ENCODE measurements at regions not wholly inside any gene's neighbourhood (a gene's known extent, or its start where the extent isn't known, plus 50 kb on each side); places are given as distances from the start of the nearest gene placed in this dataset.

DNA sequence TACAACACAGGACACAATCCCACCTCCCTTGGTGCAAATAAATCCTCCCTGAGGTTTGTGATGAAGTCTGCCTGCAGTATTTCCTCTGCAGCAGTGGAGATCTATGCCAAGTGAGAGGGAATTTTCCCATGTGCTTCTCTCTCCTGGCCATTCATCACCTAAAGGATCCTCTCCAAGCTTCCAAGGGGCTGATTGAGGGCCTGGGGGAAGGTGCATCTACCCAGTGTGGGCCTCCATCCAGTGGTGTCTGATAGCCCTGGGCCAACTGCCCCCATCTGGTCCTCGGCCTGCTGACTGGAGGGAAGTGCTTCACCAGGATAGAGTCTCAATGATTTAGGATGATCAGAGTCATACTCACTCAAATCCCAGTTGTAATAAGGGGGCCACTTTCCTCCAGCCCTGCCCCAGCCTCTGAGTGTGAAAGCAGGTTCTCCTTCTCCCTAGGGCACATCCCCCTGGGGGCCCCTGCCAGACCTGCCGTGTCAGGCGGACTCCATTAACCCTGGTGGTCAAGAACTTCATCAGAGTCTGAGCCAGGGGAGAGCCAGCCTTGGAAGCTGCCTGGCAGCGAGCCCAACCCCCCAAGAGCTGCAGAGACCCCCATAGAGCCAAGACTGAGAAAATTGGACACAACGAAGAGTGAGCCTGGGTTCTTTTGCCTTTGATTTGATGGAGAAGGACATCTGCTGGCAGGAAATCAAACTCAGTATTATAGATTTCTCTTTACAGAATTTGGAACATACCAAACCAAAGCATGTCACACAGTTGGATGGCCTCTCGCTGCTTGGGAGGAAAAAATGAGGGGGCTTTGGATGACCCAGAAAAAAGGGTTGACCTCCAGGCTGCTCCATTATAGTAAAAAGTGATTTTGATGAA is 509.6 kb downstream of the CMPK2 start:
- no peak for DNase-seq (ENCODE audit: low spot score)
- intact Hi-C loops (cut with DNase I), result no loop called here

DNA sequence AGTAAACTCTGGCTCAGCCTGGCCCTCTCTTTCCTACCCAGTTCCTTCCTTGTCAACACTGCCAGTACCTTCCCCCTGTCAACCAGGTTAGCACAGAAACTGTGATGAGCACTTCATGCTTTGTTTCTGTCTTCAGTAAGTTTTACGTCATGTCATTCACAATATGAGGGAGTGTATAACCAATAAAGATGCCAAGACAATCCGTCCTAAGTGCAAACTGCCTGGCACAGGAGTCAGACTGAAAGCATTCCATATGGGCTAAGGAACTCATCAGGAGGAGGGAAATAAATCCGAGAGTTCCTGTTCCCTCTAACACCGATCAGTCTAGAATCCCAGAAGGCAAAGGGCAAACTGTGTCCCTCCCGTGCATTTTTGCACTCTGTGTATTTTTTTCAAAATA is 507.2 kb downstream of the CMPK2 start:
- DNase-seq (ENCODE audit: low spot score), result no peak
- intact Hi-C loops (cut with DNase I), result no loop called here

DNA sequence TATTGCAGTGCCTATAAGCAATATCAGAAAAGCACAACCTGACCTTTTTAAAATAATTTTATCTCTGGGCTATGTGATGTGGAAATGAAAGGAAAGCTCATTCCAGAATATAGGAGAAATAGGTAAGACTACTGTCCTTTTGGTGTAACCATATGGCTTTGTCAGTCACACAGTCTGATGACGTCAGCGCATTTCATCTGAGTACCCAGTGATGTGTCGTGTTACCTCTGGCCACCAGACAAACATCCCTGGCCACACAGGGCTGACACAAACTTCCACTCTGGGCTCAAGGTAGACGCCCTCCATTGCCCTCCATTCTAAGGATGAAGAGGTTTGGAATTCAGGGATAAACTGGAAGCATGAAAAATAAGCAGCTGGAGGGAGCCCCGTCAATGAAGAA is 506.7 kb downstream of the CMPK2 start:
- intact Hi-C loops (cut with DNase I), result no loop called here
- no peak for DNase-seq (ENCODE audit: low spot score)

DNA sequence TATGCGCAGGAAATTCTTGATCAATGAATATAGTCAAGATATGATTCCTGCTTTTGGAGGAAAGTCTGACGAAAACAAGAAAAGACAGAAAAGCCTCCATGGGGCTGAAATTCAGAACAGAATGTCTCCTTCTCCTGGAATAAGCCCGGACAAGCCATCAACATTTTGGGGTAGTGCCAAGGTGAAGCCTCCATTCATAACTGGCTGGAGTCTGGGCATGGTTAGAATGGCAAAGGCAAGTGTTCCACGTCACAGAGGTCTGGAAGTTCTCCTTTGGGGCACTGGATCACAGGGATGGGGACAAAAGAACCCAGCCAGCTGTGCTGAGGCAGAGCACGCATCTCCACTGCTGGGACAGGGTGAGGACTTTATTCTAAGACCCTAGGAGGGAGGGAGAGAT is 505.7 kb downstream of the CMPK2 start:
- intact Hi-C loops (cut with DNase I), result no loop called here
- no peak for DNase-seq (ENCODE audit: low spot score)

- intact Hi-C loops (cut with DNase I), result no loop called here
- no peak for DNase-seq (ENCODE audit: low spot score)
Observed at GRCh38 chr2:6362671-6363450, 502.8 kb downstream of the CMPK2 start.

- no peak for DNase-seq (ENCODE audit: low spot score)
- intact Hi-C loops (cut with DNase I), result no loop called here
Observed at GRCh38 chr2:6368281-6368680, 497.4 kb downstream of the CMPK2 start.

GRCh38 chr2:6369266-6369665 is 496.4 kb downstream of the CMPK2 start:
- intact Hi-C loops (cut with DNase I), result no loop called here
- DNase-seq (ENCODE audit: low spot score), result no peak

DNA sequence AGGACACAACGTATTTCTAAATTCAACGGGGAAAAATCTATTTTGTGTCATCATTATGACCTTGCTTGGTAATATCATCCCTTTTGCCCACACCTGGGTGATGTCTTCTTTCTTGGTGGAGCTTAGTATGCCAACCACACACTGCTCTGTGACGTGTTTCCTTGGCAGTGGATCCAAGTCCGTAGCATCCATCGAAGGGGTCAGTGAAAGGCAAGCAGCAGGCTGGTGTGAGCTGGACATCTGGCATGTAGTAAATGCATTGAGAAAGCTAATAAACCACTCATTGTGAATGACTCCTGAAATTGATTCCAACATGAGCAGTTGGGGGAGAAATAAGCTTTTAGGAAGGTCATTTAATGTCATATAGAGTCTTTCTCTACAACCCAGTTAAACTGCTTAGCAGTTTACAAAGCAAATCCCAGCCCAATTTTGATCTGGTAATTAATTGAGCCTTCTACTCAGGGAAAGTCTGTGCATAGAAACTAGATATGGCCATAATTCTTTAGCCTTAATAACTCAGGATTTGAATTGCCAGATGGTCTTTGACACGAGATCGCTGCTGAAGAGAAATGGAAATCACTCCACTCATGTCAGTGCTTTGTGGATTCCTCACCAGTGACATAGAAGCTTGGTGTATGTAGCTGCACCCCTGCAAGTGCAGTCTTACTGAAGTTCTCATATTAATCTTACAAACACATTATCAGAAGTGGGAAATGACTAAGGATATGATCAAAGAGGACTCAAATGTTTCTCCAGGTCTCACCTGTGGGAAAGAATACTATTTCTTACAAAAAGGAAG is 494.8 kb downstream of the CMPK2 start:
- DNase-seq (ENCODE audit: low spot score), result no peak
- intact Hi-C loops (cut with DNase I), result no loop called here

- DNase-seq (ENCODE audit: low spot score), result no peak
- intact Hi-C loops (cut with DNase I), result no loop called here
Observed at GRCh38 chr2:6372317-6372901, 493.3 kb downstream of the CMPK2 start.

- no peak for DNase-seq (ENCODE audit: low spot score)
- intact Hi-C loops (cut with DNase I), result no loop called here
Observed at GRCh38 chr2:6381326-6381725, 484.4 kb downstream of the CMPK2 start.

DNA sequence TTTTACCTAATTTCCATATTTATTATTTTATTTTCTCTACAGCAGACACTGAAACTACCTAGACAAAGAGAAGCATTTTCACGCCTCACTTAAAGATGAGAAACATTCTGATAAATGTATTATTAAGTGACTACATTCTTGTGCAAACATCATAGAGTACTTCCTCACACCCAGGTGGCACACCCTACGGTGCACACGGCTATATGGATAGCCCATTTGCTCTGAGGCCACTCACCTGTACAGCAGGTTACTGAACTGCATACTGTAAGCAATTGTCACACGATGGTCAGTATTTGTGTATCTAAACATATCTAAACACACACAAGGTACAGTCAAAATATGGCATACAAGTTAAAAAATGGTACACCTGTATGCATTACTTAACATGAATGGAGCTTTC is 481.4 kb downstream of the CMPK2 start:
- no peak for DNase-seq (ENCODE audit: low spot score)
- intact Hi-C loops (cut with DNase I), result no loop called here

- DNase-seq (ENCODE audit: low spot score), result no peak
- intact Hi-C loops (cut with DNase I), result no loop called here
Observed at GRCh38 chr2:6392354-6392753, 473.4 kb downstream of the CMPK2 start.

DNA sequence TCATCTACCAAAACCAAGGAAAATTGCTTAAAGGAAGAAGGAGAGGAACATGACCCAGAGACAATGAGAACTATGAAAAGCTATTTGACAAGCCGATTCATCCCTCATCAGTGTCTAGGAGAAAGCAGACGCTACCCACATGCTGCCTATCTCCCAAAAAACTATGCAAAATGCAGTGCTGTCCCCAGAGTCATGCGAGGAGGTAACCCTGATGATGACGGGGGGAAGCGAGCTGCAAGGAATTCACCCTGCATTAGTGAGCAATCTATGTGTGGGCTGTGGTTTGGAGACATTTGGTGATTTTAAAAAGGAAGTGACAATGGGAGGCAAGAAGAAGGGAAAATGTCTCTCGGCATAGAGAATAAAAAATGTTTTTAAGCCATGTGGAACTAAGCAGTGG is 472.7 kb downstream of the CMPK2 start:
- DNase-seq (ENCODE audit: low spot score), result no peak
- intact Hi-C loops (cut with DNase I), result no loop called here

DNA sequence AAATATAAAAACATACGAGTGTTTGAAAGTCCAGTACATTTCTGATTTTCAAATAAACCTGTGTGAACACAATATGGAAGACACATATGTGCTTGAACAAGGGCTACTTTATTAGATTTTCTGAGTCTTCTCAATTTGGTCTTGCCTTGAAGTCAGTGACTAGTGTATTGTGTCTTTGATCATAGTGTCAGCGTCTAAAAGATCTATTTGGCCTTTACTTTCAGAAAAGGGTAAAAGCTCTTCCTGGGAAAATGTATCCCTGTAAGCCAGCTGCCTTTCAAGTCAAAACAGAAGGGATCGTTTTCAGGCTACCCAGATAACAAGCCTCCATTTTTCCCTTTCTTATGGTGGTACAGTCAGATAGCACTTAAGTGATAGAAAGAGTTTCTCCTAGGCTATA is 471.9 kb downstream of the CMPK2 start:
- intact Hi-C loops (cut with DNase I), result no loop called here
- no peak for DNase-seq (ENCODE audit: low spot score)

- intact Hi-C loops (cut with DNase I), result no loop called here
- DNase-seq (ENCODE audit: low spot score), result no peak
Observed at GRCh38 chr2:6394276-6394675, 471.4 kb downstream of the CMPK2 start.

DNA sequence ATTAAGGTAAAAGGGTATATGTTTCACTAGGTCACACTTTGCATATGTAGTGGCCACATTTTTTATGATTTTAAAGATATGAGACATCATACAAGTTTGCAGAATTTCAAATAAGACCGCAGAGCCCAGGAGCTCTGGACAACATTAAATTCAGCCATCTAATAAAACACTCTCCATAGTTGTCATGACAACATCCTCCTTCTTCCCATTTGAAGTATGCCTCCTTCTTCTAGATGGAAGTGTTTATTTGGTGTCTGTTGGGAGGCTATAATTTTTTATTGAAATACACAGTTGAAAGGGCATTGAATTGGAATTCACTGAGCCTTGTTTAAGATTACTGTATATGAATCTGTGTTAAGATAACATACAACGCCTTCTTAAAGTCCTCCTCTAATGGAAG is 467.3 kb downstream of the CMPK2 start:
- intact Hi-C loops (cut with DNase I), result no loop called here
- no peak for DNase-seq (ENCODE audit: low spot score)

GRCh38 chr2:6401301-6401700 is 464.4 kb downstream of the CMPK2 start:
- intact Hi-C loops (cut with DNase I), result no loop called here

GRCh38 chr2:6408057-6408456 is 457.6 kb downstream of the CMPK2 start:
- intact Hi-C loops (cut with DNase I), result no loop called here
- DNase-seq (ENCODE audit: low spot score), result no peak

More at GRCh38 chr2:6401301-6401700, 464.4 kb downstream of the CMPK2 start:
- DNase-seq (ENCODE audit: low spot score), result no peak

DNA sequence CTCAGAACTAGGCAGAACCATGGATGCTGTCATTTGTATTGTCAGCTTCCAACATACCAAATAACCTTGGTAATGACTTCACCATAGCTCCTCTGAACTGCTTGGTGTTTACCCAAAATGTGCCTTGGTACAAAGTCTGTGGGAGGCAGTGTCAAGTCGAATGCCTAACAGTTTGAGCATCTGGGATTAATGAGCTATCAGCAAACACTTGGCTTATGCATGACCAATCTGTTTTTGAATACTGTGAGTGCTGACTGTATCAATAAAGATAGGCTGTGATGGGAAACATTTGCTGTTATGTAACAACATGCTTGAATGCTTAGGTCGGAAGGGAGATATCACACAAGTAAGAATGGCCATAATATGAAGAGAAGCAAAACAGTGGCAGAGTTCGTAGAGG is 455.4 kb downstream of the CMPK2 start:
- intact Hi-C loops (cut with DNase I), result no loop called here

DNA sequence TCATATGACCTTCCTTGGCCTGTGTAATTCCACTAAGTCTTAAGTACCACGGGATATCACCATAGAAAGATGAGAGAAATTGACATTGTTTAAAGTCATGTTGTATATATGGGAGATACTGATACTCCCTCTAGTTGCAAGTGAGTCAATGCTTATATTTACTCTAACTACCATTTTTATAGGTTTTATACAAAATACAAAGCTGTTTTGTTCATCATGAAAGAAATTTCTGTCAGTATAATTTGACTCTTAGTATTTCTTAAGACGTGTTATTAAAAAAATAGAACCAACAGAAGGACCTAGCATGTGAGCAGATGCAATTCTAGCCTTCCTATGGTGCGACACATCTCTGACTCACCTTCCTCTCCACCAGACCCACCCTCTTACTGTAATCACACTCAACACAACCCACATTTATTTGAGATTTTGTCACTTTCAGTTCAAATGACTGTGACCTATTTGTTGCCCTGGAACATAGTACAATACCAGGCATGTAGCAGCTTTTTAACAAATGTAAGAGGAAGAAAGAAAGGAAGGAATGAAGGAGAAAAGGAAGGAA is 453.1 kb downstream of the CMPK2 start:
- intact Hi-C loops (cut with DNase I), result no loop called here
- no peak for DNase-seq (ENCODE audit: low spot score)

More for the DNA sequence above, 455.4 kb downstream of the CMPK2 start:
- no peak for DNase-seq (ENCODE audit: low spot score)
